AG10803 (cell line): ENCODE measurements at regions not wholly inside any gene's neighbourhood (a gene's known extent, or its start where the extent isn't known, plus 50 kb on each side); places are given as distances from the start of the nearest gene placed in this dataset.

ENCODE experiments used
- DNase-seq: peaks from one replicate; pipeline ENCODE4 v3.0.0; 2010; ENCODE audit warnings: low read depth
- H3K4me3 ChIP-seq: 2 replicates; pipeline ENCODE4 v1.5.1; 2011; ENCODE audit warnings: mild to moderate bottlenecking, low read length, control low read depth
- TF ChIP-seq, protein P1 (sequence below): conservative IDR thresholded peaks from 2 replicates; pipeline ENCODE4 v1.5.1; 2011; ENCODE audit warnings: mild to moderate bottlenecking, low read length, control low read depth, inconsistent platforms

- TF ChIP-seq, protein P1, sequence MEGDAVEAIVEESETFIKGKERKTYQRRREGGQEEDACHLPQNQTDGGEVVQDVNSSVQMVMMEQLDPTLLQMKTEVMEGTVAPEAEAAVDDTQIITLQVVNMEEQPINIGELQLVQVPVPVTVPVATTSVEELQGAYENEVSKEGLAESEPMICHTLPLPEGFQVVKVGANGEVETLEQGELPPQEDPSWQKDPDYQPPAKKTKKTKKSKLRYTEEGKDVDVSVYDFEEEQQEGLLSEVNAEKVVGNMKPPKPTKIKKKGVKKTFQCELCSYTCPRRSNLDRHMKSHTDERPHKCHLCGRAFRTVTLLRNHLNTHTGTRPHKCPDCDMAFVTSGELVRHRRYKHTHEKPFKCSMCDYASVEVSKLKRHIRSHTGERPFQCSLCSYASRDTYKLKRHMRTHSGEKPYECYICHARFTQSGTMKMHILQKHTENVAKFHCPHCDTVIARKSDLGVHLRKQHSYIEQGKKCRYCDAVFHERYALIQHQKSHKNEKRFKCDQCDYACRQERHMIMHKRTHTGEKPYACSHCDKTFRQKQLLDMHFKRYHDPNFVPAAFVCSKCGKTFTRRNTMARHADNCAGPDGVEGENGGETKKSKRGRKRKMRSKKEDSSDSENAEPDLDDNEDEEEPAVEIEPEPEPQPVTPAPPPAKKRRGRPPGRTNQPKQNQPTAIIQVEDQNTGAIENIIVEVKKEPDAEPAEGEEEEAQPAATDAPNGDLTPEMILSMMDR = no peak
- no peak for DNase-seq
- no peak overlapping the region for H3K4me3 ChIP-seq
These were observed 50.5 kb upstream of the POU2AF2 start for GRCh38 chr11:111194860-111195568.

DNA sequence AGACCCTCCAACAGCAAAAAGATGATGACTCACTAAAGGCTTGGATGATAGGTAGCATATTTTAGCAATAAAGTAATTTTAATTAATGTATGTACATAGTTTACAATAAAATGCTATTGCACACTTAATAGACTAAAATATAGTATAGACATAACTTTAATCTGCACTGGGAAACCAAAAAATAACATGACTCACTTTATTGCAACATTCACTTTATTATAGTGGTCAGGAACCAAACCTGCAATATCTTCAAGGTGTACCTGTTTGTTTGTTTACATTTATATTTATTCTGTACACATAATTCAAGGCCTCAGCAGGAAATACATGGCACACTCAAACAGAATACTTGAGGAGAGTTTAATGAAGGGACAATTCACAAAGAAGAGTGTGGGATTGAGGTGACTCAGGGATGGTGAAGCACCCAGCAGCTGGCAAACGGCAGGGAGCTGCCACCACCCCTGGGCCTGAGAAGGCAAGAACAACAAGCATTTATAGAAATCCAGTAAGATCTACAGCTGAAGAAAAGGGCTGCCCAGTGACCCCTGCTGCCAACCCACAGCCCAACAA, 51.5 kb upstream of the POU2AF2 start:
- DNase-seq = no peak
- H3K4me3 ChIP-seq = no peak overlapping the region
- TF ChIP-seq, protein P1 = no peak

DNA sequence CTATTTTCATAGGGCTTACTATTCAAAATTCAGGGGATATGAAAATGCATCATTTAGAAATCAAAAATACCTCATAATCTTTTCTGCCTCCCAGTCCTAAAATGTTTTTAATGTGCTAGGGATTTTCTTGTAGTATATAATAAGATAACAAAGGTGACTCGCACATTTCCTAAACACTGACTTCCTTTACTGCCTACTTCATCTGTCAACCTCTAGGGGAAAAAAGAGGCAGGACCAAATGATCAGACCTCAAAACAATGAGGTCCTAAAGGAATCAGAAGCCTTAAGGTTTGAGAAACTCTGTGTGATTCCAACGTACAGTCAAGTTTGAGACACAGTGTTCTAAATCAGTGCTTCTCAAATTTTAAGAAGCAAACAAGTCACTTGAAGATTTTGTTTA, 56.1 kb upstream of the POU2AF2 start:
- no peak overlapping the region for H3K4me3 ChIP-seq
- TF ChIP-seq, protein P1 = no peak

GRCh38 chr11:111186308-111186915, 59.1 kb upstream of the POU2AF2 start:
- no peak overlapping the region for H3K4me3 ChIP-seq
- no peak for DNase-seq

More for the DNA sequence above, 56.1 kb upstream of the POU2AF2 start:
- DNase-seq = no peak

GRCh38 chr11:111185266-111185665, 60.3 kb upstream of the POU2AF2 start:
- peak; percentile 60 for DNase-seq

More at GRCh38 chr11:111186308-111186915, 59.1 kb upstream of the POU2AF2 start:
- TF ChIP-seq, protein P1 = no peak

GRCh38 chr11:111183706-111184105, 61.8 kb upstream of the POU2AF2 start:
- TF ChIP-seq, protein P1 = no peak
- peak; percentile 69 for DNase-seq
- H3K4me3 ChIP-seq = no peak overlapping the region

More at GRCh38 chr11:111185266-111185665, 60.3 kb upstream of the POU2AF2 start:
- TF ChIP-seq, protein P1 = no peak
- no peak overlapping the region for H3K4me3 ChIP-seq
